Middle frontal gyrus (tissue), 1 donor: ENCODE measurements at regions not wholly inside any gene's neighbourhood (a gene's known extent, or its start where the extent isn't known, plus 50 kb on each side); places are given as distances from the start of the nearest gene placed in this dataset.
"Not testable (repeated sequence)": the region's sequence is repeated elsewhere in the genome, so short reads cannot be mapped to it uniquely, and the experiment has no call there.

Experiments
- DNase-seq: peaks from one replicate; pipeline ENCODE4 v3.0.0-alpha.2; 2015; ENCODE audit warnings: low spot score; ENCODE audit errors: extremely low spot score

GRCh38 chr20:50356962-50357782 lies 153.0 kb upstream of the PTPN1 start:
- DNase-seq = no peak

GRCh38 chr20:50357783-50358161 lies 152.4 kb upstream of the PTPN1 start:
- no peak for DNase-seq

- no peak for DNase-seq
These were observed 152.0 kb upstream of the PTPN1 start for GRCh38 chr20:50358166-50358565.

- DNase-seq = no peak
These were observed 151.2 kb upstream of the PTPN1 start for GRCh38 chr20:50358971-50359370.

- DNase-seq = no peak
These were observed 150.5 kb upstream of the PTPN1 start for GRCh38 chr20:50359607-50360217.

- no peak for DNase-seq
These were observed 149.9 kb upstream of the PTPN1 start for GRCh38 chr20:50360218-50360672.

- DNase-seq = no peak
These were observed 149.3 kb upstream of the PTPN1 start for GRCh38 chr20:50360921-50361320.

GRCh38 chr20:50362177-50362576 lies 148.0 kb upstream of the PTPN1 start:
- DNase-seq = not testable (repeated sequence)

GRCh38 chr20:50363027-50363426 lies 147.2 kb upstream of the PTPN1 start:
- DNase-seq = no peak

GRCh38 chr20:50363479-50363878 lies 146.7 kb upstream of the PTPN1 start:
- no peak for DNase-seq

GRCh38 chr20:50364542-50364941 lies 145.6 kb upstream of the PTPN1 start:
- no peak for DNase-seq

GRCh38 chr20:50366270-50367103 lies 143.7 kb upstream of the PTPN1 start:
- DNase-seq = no peak

GRCh38 chr20:50367104-50367674 lies 143.0 kb upstream of the PTPN1 start:
- no peak for DNase-seq

- no peak for DNase-seq
These were observed 142.3 kb upstream of the PTPN1 start for GRCh38 chr20:50367739-50368375.

GRCh38 chr20:50368386-50368785 lies 141.8 kb upstream of the PTPN1 start:
- DNase-seq = no peak

- no peak for DNase-seq
These were observed 141.4 kb upstream of the PTPN1 start for GRCh38 chr20:50368813-50369224.

- DNase-seq = no peak
These were observed 140.8 kb upstream of the PTPN1 start for GRCh38 chr20:50369225-50370035.

GRCh38 chr20:50370036-50370566 lies 140.1 kb upstream of the PTPN1 start:
- DNase-seq = no peak

GRCh38 chr20:50371878-50372769 lies 138.1 kb upstream of the PTPN1 start:
- no peak for DNase-seq
